SK-N-SH treated with all-trans-retinoic acid at 6 μM for 48 hours (cell line): ENCODE measurements at regions not wholly inside any gene's neighbourhood (a gene's known extent, or its start where the extent isn't known, plus 50 kb on each side); places are given as distances from the start of the nearest gene placed in this dataset.

ENCODE experiments used
- ATAC-seq: fragments of 200-7000 bp; cut with Tn5 transposase; 3 replicates; pipeline ENCODE4 v1.9.1; 2020; ENCODE audit warnings: mild to moderate bottlenecking, moderate library complexity
- ARNTL ChIP-seq: fragments of 450-650 bp; formaldehyde crosslinking; IDR thresholded peaks from 2 replicates; pipeline ENCODE4 v1.5.0; 2020; ENCODE audit warnings: low read depth, mild to moderate bottlenecking, moderate library complexity, borderline replicate concordance
- BACH2 ChIP-seq: fragments of 250-450 bp; sonication (Bioruptor Pico); IDR thresholded peaks from 2 replicates; pipeline ENCODE4 v1.9.0; 2021; ENCODE audit warnings: mild to moderate bottlenecking, borderline replicate concordance
- CSDC2 ChIP-seq: fragments of 250-450 bp; sonication (Bioruptor Pico); IDR thresholded peaks from 2 replicates; pipeline ENCODE4 v1.5.0; 2020; ENCODE audit warnings: mild to moderate bottlenecking, moderate library complexity
- ESRRG ChIP-seq: fragments of 250-450 bp; sonication (Bioruptor Pico); IDR thresholded peaks from 2 replicates; pipeline ENCODE4 v1.6.1; 2021; ENCODE audit warnings: mild to moderate bottlenecking
- GLIS3 ChIP-seq: fragments of 250-450 bp; sonication (Bioruptor Pico); IDR thresholded peaks from 2 replicates; pipeline ENCODE4 v1.5.0; 2020; ENCODE audit warnings: mild to moderate bottlenecking, moderate library complexity
- ISL1 ChIP-seq: fragments of 250-450 bp; sonication (Bioruptor Pico); IDR thresholded peaks from 2 replicates; pipeline ENCODE4 v2.1.2; 2022; ENCODE audit warnings: mild to moderate bottlenecking, moderate library complexity
- OSR1 ChIP-seq: fragments of 250-450 bp; sonication (Bioruptor Pico); IDR thresholded peaks from 2 replicates; pipeline ENCODE4 v1.8.0; 2022; ENCODE audit warnings: moderate library complexity, mild to moderate bottlenecking, inconsistent platforms
- PATZ1 ChIP-seq: fragments of 250-450 bp; sonication (Bioruptor Pico); IDR thresholded peaks from 2 replicates; pipeline ENCODE4 v1.8.0; 2020; ENCODE audit warnings: mild to moderate bottlenecking, moderate library complexity, borderline replicate concordance
- POU6F1 ChIP-seq: fragments of 250-450 bp; sonication (Bioruptor Pico); IDR thresholded peaks from 2 replicates; pipeline ENCODE4 v1.8.0; 2021; ENCODE audit warnings: low read depth, mild to moderate bottlenecking, moderate library complexity, borderline replicate concordance
- PPARA ChIP-seq: fragments of 250-450 bp; sonication (Bioruptor Pico); IDR thresholded peaks from 2 replicates; pipeline ENCODE4 v1.5.0; 2020; ENCODE audit warnings: mild to moderate bottlenecking, borderline replicate concordance
- RARB ChIP-seq: fragments of 250-450 bp; sonication (Bioruptor Pico); IDR thresholded peaks from 2 replicates; pipeline ENCODE4 v1.8.0; 2021; ENCODE audit warnings: mild to moderate bottlenecking, moderate library complexity
- SNAI2 ChIP-seq: fragments of 250-450 bp; sonication (Bioruptor Pico); IDR thresholded peaks from 2 replicates; pipeline ENCODE4 v1.5.0; 2020; ENCODE audit warnings: mild to moderate bottlenecking, moderate library complexity
- TCF4 ChIP-seq: fragments of 250-450 bp; sonication (Bioruptor Pico); IDR thresholded peaks from 2 replicates; pipeline ENCODE4 v1.8.0; 2021; ENCODE audit warnings: mild to moderate bottlenecking, moderate library complexity, borderline replicate concordance
- TOX ChIP-seq: fragments of 250-450 bp; sonication (Bioruptor Pico); IDR thresholded peaks from 2 replicates; pipeline ENCODE4 v1.8.0; 2021; ENCODE audit warnings: mild to moderate bottlenecking, moderate library complexity, borderline replicate concordance
- TSHZ2 ChIP-seq: fragments of 250-450 bp; sonication (Bioruptor Pico); IDR thresholded peaks from 2 replicates; pipeline ENCODE4 v1.5.0; 2020; ENCODE audit warnings: mild to moderate bottlenecking, moderate library complexity
- ZC3H10 ChIP-seq: fragments of 250-450 bp; sonication (Bioruptor Pico); IDR thresholded peaks from 2 replicates; pipeline ENCODE4 v1.5.1; 2021; ENCODE audit warnings: mild to moderate bottlenecking, moderate library complexity
- ZFP30 ChIP-seq: fragments of 450-650 bp; formaldehyde crosslinking; IDR thresholded peaks from 2 replicates; pipeline ENCODE4 v1.5.0; 2022; ENCODE audit warnings: mild to moderate bottlenecking, moderate library complexity
- ZNF565 ChIP-seq: fragments of 450-650 bp; formaldehyde crosslinking; conservative IDR thresholded peaks from 2 replicates; pipeline ENCODE4 v1.5.0; 2020; ENCODE audit warnings: low read depth, mild to moderate bottlenecking, moderate library complexity
- ZNF8 ChIP-seq: fragments of 450-650 bp; formaldehyde crosslinking; IDR thresholded peaks from 2 replicates; pipeline ENCODE4 v1.5.0; 2020; ENCODE audit warnings: mild to moderate bottlenecking, moderate library complexity

GRCh38 chrX:69104756-69105434 is 60.4 kb downstream of the PJA1 start:
- TF ChIP-seq TCF4 (CRISPR knock-in tag) (no peak), PPARA (CRISPR knock-in tag) (no peak), TOX (CRISPR knock-in tag) (no peak), TSHZ2 (CRISPR knock-in tag) (no peak), SNAI2 (CRISPR knock-in tag) (no peak), BACH2 (CRISPR knock-in tag) (no peak), ZC3H10 (CRISPR knock-in tag) (no peak), CSDC2 (no peak), OSR1 (CRISPR knock-in tag) (no peak), ZNF565 (CRISPR knock-in tag) (no peak), ESRRG (no peak), ZFP30 (CRISPR knock-in tag) (no peak), GLIS3 (no peak), ARNTL (CRISPR knock-in tag) (no peak), ISL1 (CRISPR knock-in tag) (no peak), ZNF8 (CRISPR knock-in tag) (no peak), RARB (no peak)
- TF ChIP-seq, all 23 proteins: peak for 0
- no peak for ATAC-seq

GRCh38 chrX:69103539-69103938 is 61.7 kb downstream of the PJA1 start:
- TF ChIP-seq PATZ1 (CRISPR knock-in tag) (no peak), ZNF8 (CRISPR knock-in tag) (no peak), SNAI2 (CRISPR knock-in tag) (no peak), ZNF565 (CRISPR knock-in tag) (no peak), ISL1 (CRISPR knock-in tag) (no peak), ZC3H10 (CRISPR knock-in tag) (no peak), GLIS3 (no peak), TSHZ2 (CRISPR knock-in tag) (no peak), POU6F1 (CRISPR knock-in tag) (no peak)
- ATAC-seq: no peak

- no peak for TF ChIP-seq ZNF565 (CRISPR knock-in tag)
- no peak for TF ChIP-seq ZC3H10 (CRISPR knock-in tag)
- no peak for TF ChIP-seq ESRRG
- no peak for TF ChIP-seq ARNTL (CRISPR knock-in tag)
- no peak for TF ChIP-seq CSDC2
- no peak for TF ChIP-seq TOX (CRISPR knock-in tag)
- TF ChIP-seq ZNF8 (CRISPR knock-in tag): no peak
- no peak for ATAC-seq
These were observed 62.5 kb downstream of the PJA1 start for GRCh38 chrX:69102612-69103194.
